Femur (tissue), 1 donor: ENCODE measurements at regions not wholly inside any gene's neighbourhood (a gene's known extent, or its start where the extent isn't known, plus 50 kb on each side); places are given as distances from the start of the nearest gene placed in this dataset.
"Not testable (repeated sequence)": the region's sequence is repeated elsewhere in the genome, so short reads cannot be mapped to it uniquely, and the experiment has no call there.

Experiments used
- DNase-seq: peaks from one replicate; pipeline ENCODE4 v3.0.0-alpha.2; 2017

DNA sequence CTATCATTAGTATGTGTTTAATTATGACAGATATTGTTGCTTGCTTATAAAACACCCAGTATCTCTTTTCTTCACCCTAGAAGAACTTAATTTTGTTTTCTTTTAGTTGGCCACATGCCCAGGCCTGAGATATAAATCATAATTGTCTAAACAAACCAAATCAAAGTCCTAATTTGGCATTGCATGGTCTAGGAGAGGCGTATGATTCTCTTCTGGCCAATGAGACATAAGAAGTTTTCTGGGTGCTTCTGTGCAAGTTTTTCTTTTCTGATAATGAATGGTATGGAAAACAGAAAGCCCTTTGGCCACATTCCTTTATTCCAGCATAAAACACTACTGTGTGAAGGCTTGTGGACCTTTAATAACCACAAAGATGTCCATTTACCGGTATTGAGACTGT lies 192.9 kb upstream of the CTSO start:
- DNase-seq = no peak

GRCh38 chr4:156144961-156145360 lies 191.3 kb upstream of the CTSO start:
- no peak for DNase-seq

GRCh38 chr4:156138781-156139280 lies 185.2 kb upstream of the CTSO start:
- no peak for DNase-seq

GRCh38 chr4:156137679-156138473 lies 184.2 kb upstream of the CTSO start:
- peak; percentile 50 for DNase-seq

DNA sequence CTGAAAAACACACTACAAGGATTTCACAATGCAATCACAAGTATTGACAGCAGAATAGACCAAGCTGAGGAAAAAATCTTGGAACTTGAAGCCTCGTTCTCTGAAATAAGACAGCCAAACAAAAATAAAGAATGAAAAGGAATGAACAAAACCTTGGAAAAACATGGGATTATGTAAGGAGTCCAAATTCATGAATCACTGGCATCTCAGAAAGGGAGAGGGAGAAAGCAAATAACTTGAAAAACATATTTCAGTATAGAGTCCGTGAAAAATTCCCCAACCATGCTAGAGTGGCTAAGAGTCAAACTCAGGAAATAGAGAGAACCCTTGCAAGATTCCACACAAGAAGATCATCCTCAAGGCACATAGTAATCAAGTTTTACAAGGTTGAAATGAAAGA lies 178.5 kb upstream of the CTSO start:
- no peak for DNase-seq

- no peak for DNase-seq
Observed at GRCh38 chr4:156128616-156129015, 174.9 kb upstream of the CTSO start.

- no peak for DNase-seq
Observed at GRCh38 chr4:156118507-156119220, 165.0 kb upstream of the CTSO start.

DNA sequence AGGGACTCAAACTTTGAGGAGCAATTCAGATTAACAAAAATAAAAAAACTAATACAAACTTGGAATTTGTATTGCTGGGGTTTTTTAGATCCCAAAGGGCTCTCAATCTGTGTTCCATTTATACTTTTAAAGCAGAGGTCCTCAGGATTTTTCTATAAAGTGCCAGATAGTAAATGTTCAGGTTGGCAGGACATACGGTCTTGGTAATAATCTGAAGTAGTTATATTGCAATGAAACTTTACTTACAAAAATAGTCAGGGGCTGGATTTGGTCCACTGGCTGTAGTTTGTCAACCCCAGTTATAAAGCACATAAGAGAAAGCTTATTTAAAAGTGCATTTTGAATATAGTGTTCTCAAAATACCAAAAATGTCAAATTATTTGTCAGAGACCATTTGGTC lies 164.1 kb upstream of the CTSO start:
- DNase-seq = no peak

- DNase-seq = no peak
Observed at GRCh38 chr4:156116991-156117390, 163.3 kb upstream of the CTSO start.

GRCh38 chr4:156113138-156113765 lies 159.6 kb upstream of the CTSO start:
- no peak for DNase-seq

GRCh38 chr4:156111686-156112085 lies 158.0 kb upstream of the CTSO start:
- no peak for DNase-seq

DNA sequence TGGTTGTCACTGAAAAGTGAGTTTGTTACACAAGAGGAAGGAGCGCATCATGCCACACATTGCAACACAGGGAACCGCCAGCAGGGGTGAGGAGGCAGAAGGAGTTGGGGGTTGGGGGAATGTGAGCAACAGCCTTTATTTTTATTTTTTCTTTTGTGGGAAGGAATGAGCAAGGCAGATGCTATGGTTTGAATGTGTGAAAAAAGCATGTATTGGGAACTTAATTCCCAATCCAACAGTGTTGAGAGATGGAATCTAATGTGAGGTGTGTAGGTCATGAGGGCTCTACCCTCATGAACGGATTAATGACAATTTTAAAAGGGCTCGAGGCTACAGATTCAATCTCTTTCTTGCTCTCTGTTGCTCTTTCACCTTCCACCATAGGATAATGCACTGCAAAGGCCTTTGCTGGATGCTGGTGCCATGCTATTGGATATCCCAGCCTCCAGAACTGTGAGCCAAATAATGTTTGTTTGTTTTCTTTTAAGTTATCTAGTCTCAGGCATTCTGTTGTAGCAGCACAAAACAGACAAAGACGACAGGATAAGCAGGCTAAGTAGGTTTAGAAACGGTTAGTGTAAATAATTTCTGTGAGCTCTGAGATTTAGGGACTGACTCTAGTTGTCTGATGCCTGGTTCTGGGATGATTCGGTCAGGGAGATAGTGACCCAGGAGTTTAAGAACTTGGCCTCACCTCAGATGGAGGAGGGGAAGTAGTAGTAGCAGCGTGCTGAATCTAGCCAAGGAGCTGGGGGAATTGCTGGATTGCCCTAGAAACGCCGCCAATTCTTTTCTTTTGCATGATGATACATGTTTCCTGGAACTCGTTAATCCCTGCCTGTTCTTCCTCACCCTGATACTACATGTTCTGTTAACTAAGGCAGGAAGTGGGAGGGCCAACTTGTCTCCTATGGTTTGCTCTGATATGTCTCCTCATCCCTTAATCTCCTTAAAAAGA lies 156.6 kb upstream of the CTSO start:
- DNase-seq = peak; percentile 55

GRCh38 chr4:156109087-156109486 lies 155.4 kb upstream of the CTSO start:
- not testable (repeated sequence) for DNase-seq

GRCh38 chr4:156103311-156103710 lies 149.6 kb upstream of the CTSO start:
- DNase-seq = no peak

DNA sequence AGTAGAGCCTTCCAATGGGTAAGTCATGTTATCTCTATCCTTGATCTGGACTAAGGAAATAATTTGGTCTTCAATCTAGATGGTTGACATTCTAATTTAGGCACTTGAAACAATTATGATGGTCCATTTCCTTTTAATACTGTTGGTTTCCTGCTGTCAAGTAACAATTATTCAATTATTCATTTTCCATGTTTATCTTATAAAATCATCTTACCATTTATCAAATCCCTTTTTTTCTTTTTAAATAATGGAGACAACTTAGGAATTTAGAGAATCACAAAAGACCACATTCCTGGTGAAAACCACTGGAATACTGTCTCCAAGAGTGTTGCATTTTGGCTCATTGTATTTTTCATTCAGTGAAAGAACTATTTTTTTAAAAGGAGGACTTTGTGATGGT lies 148.7 kb upstream of the CTSO start:
- DNase-seq = no peak

GRCh38 chr4:156101571-156101970 lies 147.9 kb upstream of the CTSO start:
- no peak for DNase-seq

DNA sequence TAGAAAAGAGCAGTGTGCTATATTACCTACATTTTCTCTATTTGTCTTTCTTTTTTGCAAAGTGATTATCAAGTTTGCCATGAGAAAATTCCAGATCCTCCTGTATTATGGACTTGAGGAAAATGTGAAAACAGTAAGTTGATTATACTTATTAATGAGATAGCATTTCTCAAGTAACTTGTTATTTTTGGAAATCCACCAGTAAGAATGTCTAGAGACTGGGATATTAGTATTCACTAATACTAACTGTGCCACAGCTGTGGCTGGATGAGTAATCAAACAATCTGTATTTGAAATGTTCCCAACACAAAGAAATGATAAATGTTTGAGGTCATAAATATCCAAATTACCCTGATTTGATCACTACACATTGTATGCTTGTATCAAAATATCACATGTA lies 147.0 kb upstream of the CTSO start:
- DNase-seq = no peak

DNA sequence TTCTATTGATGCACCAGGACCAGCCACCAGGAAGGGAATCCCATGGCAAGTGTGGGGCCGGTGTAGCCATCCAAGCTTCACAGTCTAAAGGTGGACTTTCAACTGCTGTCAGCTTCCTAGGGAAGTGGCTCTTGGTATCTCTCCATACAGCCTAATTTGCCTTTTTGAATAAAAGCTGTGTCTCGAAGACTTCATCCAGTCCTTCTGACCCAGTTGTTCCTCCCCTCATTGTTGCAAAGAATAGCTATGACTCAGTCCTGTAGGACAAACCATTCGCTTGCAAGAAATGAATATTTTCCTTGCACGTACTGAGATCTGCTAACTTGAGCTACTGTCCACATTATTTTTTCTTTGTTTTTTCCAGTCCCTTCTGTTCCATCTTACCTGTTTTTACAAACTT lies 145.1 kb upstream of the CTSO start:
- no peak for DNase-seq

- DNase-seq = no peak
Observed at GRCh38 chr4:156085100-156085499, 131.4 kb upstream of the CTSO start.

GRCh38 chr4:156084373-156084772 lies 130.7 kb upstream of the CTSO start:
- DNase-seq = no peak

GRCh38 chr4:156073976-156074375 lies 120.3 kb upstream of the CTSO start:
- no peak for DNase-seq

DNA sequence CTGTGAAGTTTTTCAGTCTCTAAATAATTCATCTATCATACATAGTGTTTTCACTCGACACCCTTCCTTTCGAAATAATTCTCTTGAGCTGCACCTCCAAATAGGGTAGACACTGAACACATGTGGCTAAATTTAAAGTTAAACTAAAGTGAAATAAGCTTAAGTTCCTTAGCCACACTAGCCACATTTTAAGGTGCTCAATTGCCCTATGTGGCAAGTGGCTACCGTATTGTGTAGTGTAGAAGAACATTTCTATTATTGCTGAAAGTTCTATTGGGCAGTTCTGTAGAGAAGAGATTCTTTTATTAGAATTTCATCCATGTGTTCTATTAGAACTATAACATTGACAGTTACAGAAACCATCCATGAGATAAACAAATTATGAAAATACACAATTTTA lies 107.0 kb upstream of the CTSO start:
- no peak for DNase-seq

GRCh38 chr4:156053174-156053573 lies 99.5 kb upstream of the CTSO start:
- DNase-seq = no peak
